ENCODE measurements at regions not wholly inside any gene's neighbourhood (a gene's known extent, or its start where the extent isn't known, plus 50 kb on each side); places are given as distances from the start of the nearest gene placed in this dataset.

GRCh38 chr20:48448666-48449600 lies 378.9 kb downstream of the PREX1 start:
- Mint-ChIP-seq H3K4me1 (ENCODE audit: insufficient read depth, unreplicated experiment) (peaks cover 2% of the 10 kb centered on the region), H3K27me3 (ENCODE audit: insufficient read depth, unreplicated experiment) (peaks cover 30% of the 10 kb centered on the region), H3K27ac (ENCODE audit: low read depth, unreplicated experiment) (no peak overlapping the region), H3K4me3 (ENCODE audit: unreplicated experiment) (no peak overlapping the region), H3K36me3 (ENCODE audit: insufficient read depth, unreplicated experiment) (no peaks in the 10 kb centered on the region), H3K9me3 (ENCODE audit: unreplicated experiment) (peaks cover 14% of the 10 kb centered on the region)
- intact Hi-C loops (cut with micrococcal nuclease), result no loop called here
- POLR2A ChIA-PET, result no interaction called here
- no peak for DNase-seq (ENCODE audit: unreplicated experiment)
- no TSS peak for BruUV-seq (replicated peaks)
- no peak for TF ChIP-seq CTCF (IDR thresholded peaks at IDR 0.05; ENCODE audit: unreplicated experiment)
- CTCF ChIA-PET, result interaction anchor here (0.6 to 1.7 kb wide), 2 partner anchors 171 to 294 kb away, joined by 3 to 7 read pairs; no protein-coding TSS in a partner anchor

- CTCF ChIA-PET, result interaction anchor here (1.7 kb wide), 1 partner anchor 173 kb away, joined by 7 read pairs; no protein-coding TSS in a partner anchor
- DNase-seq (ENCODE audit: unreplicated experiment), result no peak
- H3K4me1 Mint-ChIP-seq (ENCODE audit: insufficient read depth, unreplicated experiment), result no peaks in the 10 kb centered on the region
- H3K27me3 Mint-ChIP-seq (ENCODE audit: insufficient read depth, unreplicated experiment), result peaks cover 25% of the 10 kb centered on the region
- no peak overlapping the region for H3K4me3 Mint-ChIP-seq (ENCODE audit: unreplicated experiment)
- no peaks in the 10 kb centered on the region for H3K36me3 Mint-ChIP-seq (ENCODE audit: insufficient read depth, unreplicated experiment)
- POLR2A ChIA-PET, result no interaction called here
- intact Hi-C loops (cut with micrococcal nuclease), result no loop called here
- peaks cover 25% of the 10 kb centered on the region for H3K9me3 Mint-ChIP-seq (ENCODE audit: unreplicated experiment)
- no peak for TF ChIP-seq CTCF (IDR thresholded peaks at IDR 0.05; ENCODE audit: unreplicated experiment)
- no TSS peak for BruUV-seq (replicated peaks)
- no peak overlapping the region for H3K27ac Mint-ChIP-seq (ENCODE audit: low read depth, unreplicated experiment)
Measured at GRCh38 chr20:48447456-48447855, 380.3 kb downstream of the PREX1 start.

- no peak overlapping the region for H3K4me3 Mint-ChIP-seq (ENCODE audit: unreplicated experiment)
- DNase-seq (ENCODE audit: unreplicated experiment), result no peak
- H3K4me1 Mint-ChIP-seq (ENCODE audit: insufficient read depth, unreplicated experiment), result no peaks in the 10 kb centered on the region
- no peak for TF ChIP-seq CTCF (IDR thresholded peaks at IDR 0.05; ENCODE audit: unreplicated experiment)
- no TSS peak for BruUV-seq (replicated peaks)
- H3K36me3 Mint-ChIP-seq (ENCODE audit: insufficient read depth, unreplicated experiment), result no peaks in the 10 kb centered on the region
- no peak overlapping the region for H3K27ac Mint-ChIP-seq (ENCODE audit: low read depth, unreplicated experiment)
- intact Hi-C loops (cut with micrococcal nuclease), result no loop called here
- peaks cover 25% of the 10 kb centered on the region for H3K9me3 Mint-ChIP-seq (ENCODE audit: unreplicated experiment)
- CTCF ChIA-PET, result no interaction called here
- peaks cover 40% of the 10 kb centered on the region for H3K27me3 Mint-ChIP-seq (ENCODE audit: insufficient read depth, unreplicated experiment)
- POLR2A ChIA-PET, result no interaction called here
Measured at GRCh38 chr20:48445827-48446226, 382.0 kb downstream of the PREX1 start.

- Mint-ChIP-seq H3K9me3 (ENCODE audit: unreplicated experiment) (peaks cover 25% of the 10 kb centered on the region), H3K27me3 (ENCODE audit: insufficient read depth, unreplicated experiment) (peaks cover 55% of the 10 kb centered on the region), H3K4me3 (ENCODE audit: unreplicated experiment) (no peak overlapping the region), H3K27ac (ENCODE audit: low read depth, unreplicated experiment) (no peak overlapping the region), H3K4me1 (ENCODE audit: insufficient read depth, unreplicated experiment) (no peaks in the 10 kb centered on the region), H3K36me3 (ENCODE audit: insufficient read depth, unreplicated experiment) (no peaks in the 10 kb centered on the region)
- no peak for TF ChIP-seq CTCF (IDR thresholded peaks at IDR 0.05; ENCODE audit: unreplicated experiment)
- intact Hi-C loops (cut with micrococcal nuclease), result no loop called here
- POLR2A ChIA-PET, result no interaction called here
- BruUV-seq (replicated peaks), result no TSS peak
- no peak for DNase-seq (ENCODE audit: unreplicated experiment)
- CTCF ChIA-PET, result interaction anchor here (0.6 kb wide), 1 partner anchor 32 kb away, joined by 3 read pairs; no protein-coding TSS in a partner anchor
Measured at GRCh38 chr20:48444249-48444648, 383.6 kb downstream of the PREX1 start.

Data from MCF 10A (cell line).